Upper lobe of left lung (tissue), 4 donors: ENCODE measurements at regions not wholly inside any gene's neighbourhood (a gene's known extent, or its start where the extent isn't known, plus 50 kb on each side); places are given as distances from the start of the nearest gene placed in this dataset.

Experiments
- CTCF ChIP-seq, 6 experiments: fragments of 450-650 bp in 4 of 6; fragments of 200-600 bp in 2 of 6; sonication (generic) in 2 of 6; IDR thresholded peaks; one replicate each; pipeline ENCODE4 v1.5.1; 2016 to 2019; ENCODE audit warnings: antibody characterized with exemption in 6 of 6
- POLR2A ChIP-seq, 4 donors: fragments of 450-650 bp; IDR thresholded peaks; one replicate each; pipeline ENCODE4 v1.5.1; 2016 to 2017; ENCODE audit warnings: antibody characterized with exemption in 4 of 4, mild to moderate bottlenecking in 2 of 4

DNA sequence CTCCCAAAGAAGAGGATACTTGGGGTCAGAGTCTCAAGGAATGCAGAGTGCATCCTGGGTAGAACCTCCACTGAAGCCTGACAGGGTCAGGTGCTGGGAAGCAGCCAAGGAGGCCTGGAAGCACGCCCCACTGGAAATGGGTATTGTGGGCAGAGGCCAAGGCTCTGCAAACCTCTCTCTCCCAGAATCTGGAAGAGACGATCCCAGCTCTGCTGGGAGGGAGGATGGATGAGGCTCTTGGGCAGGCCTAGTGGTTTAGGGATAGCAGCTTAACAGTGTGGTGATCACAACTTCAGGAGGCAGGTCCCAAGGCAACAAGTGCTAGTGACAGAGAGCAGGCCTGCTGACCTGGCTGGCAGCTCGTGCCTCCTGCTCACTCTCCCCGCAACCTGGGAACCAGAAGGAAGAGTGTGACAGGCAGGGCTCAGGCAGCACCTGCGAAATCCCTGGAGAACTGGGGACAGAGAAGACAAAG lies 641.0 kb downstream of the PLPP3 start:
- TF ChIP-seq POLR2A (IDR thresholded peaks at IDR 0.05) (no peak), CTCF (IDR thresholded peaks at IDR 0.05) (no peak)
